PC-3 (cell line): ENCODE measurements at regions not wholly inside any gene's neighbourhood (a gene's known extent, or its start where the extent isn't known, plus 50 kb on each side); places are given as distances from the start of the nearest gene placed in this dataset.

Experiments used
- EZH2 ChIP-seq: fragments of 300-600 bp; sonication (generic); IDR thresholded peaks from one replicate; pipeline ENCODE4 v1.6.1; 2017; ENCODE audit warnings: antibody characterized with exemption, mild to moderate bottlenecking, low read length; ENCODE audit not compliant: unreplicated experiment
- TF ChIP-seq, protein P1 (sequence below): fragments of 300-600 bp; sonication (generic); conservative IDR thresholded peaks from 2 replicates; pipeline ENCODE4 v1.5.1; 2017; ENCODE audit warnings: antibody characterized with exemption, low read depth, mild to moderate bottlenecking, low read length

DNA sequence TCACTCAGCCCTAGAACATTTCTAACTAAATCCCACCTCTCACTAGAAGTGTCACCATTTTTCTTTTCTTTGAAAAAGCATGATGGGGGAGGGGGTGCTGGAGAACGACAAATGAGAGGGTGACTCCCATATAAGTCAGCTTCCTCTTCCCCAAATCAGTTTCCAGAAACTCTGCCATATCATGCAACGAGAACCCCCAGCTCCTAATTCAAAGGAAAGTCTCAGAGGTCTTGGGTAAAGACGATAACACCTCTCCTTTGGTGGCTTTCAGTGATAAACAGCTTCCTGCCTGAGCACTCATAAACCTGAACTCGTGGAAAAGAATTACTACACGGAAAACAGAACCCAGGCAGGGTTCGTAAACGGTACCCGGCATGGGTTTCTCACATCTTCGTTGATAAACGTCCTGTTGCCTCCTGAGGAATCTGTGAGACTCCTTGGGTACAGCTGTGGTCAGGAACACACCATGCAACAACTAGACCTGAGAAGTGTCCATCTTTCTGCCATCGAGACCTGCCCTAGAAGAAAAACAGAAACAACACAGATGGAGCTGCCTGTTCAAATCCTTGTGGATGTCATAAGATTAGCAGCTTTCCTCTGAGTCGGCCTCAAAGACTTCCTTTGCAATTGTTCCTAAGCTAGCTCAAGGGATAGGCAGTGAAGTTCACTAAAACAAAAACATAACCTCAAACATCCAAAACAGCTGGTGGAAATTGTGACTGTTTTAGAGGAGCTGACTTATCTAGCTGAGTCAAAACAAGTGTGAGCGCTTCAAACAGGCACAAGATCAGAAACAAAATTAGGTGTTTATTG lies 185.8 kb upstream of the PRDM1 start:
- TF ChIP-seq, protein P1, sequence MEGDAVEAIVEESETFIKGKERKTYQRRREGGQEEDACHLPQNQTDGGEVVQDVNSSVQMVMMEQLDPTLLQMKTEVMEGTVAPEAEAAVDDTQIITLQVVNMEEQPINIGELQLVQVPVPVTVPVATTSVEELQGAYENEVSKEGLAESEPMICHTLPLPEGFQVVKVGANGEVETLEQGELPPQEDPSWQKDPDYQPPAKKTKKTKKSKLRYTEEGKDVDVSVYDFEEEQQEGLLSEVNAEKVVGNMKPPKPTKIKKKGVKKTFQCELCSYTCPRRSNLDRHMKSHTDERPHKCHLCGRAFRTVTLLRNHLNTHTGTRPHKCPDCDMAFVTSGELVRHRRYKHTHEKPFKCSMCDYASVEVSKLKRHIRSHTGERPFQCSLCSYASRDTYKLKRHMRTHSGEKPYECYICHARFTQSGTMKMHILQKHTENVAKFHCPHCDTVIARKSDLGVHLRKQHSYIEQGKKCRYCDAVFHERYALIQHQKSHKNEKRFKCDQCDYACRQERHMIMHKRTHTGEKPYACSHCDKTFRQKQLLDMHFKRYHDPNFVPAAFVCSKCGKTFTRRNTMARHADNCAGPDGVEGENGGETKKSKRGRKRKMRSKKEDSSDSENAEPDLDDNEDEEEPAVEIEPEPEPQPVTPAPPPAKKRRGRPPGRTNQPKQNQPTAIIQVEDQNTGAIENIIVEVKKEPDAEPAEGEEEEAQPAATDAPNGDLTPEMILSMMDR: no peak
- no peak for TF ChIP-seq EZH2
